Heart right ventricle (tissue), 16 donors: ENCODE measurements at regions not wholly inside any gene's neighbourhood (a gene's known extent, or its start where the extent isn't known, plus 50 kb on each side); places are given as distances from the start of the nearest gene placed in this dataset.

ENCODE experiments used
- ATAC-seq, 8 donors: fragments of 200-7000 bp; cut with Tn5 transposase; one replicate each; pipeline ENCODE4 v1.9.1; 2020; ENCODE audit warnings: mild to moderate bottlenecking in 8 of 8, moderate library complexity in 8 of 8, moderate number of reproducible peaks in 1 of 8
- DNase-seq, 2 donors: peaks; one replicate each; pipeline ENCODE4 v3.0.0-alpha.2; 2020
- H3K27ac ChIP-seq, 10 donors: fragments of 200-600 bp; sonication (generic) in 2 of 10; one replicate each; pipeline versions ENCODE4 v1.5.0 to v1.8.0; 2020 to 2022; ENCODE audit warnings: mild to moderate bottlenecking in 3 of 10
- H3K27me3 ChIP-seq, 7 donors: fragments of 200-600 bp; one replicate each; pipeline ENCODE4 v1.8.0; 2021 to 2022; ENCODE audit warnings: mild to moderate bottlenecking in 2 of 7
- H3K36me3 ChIP-seq, 9 donors: fragments of 200-600 bp; sonication (generic) in 1 of 9; one replicate each; pipeline versions ENCODE4 v1.5.0 to v1.8.0; 2020 to 2022; ENCODE audit warnings: mild to moderate bottlenecking in 2 of 9
- H3K4me1 ChIP-seq, 9 donors: fragments of 200-600 bp; sonication (generic) in 1 of 9; one replicate each; pipeline versions ENCODE4 v1.5.0 to v1.8.0; 2020 to 2022; ENCODE audit warnings: mild to moderate bottlenecking in 4 of 9
- H3K4me3 ChIP-seq, 10 donors: fragments of 200-600 bp; sonication (generic) in 2 of 10; one replicate each; pipeline versions ENCODE4 v1.5.0 to v1.8.0; 2020 to 2022; ENCODE audit warnings: mild to moderate bottlenecking in 7 of 10, moderate library complexity in 2 of 10
- H3K9me3 ChIP-seq, 11 donors: fragments of 200-600 bp in 10 of 11; sonication (generic) in 2 of 11; one replicate each; pipeline versions ENCODE4 v1.5.0 to v1.8.0; 2013 to 2022; ENCODE audit warnings: mild to moderate bottlenecking in 2 of 11, control low read depth in 1 of 11, moderate library complexity in 1 of 11
- WGBS, 2 donors: extraction: QIAGEN DNeasy Blood & Tissue Kit; methylation state at CpG; one replicate each; pipeline ENCODE4 v1.1.7; 2013; ENCODE audit warnings: inconsistent platforms in 1 of 2; 5-methylcytosine and 5-hydroxymethylcytosine counted together
- intact Hi-C, 10 donors: fragments of 100-400 bp; cut with DNase I; formaldehyde crosslinking; loops; one replicate each; pipeline versions ENCODE4 v1.11.1 to v1.14.2; 2022
- TF ChIP-seq, protein P1 (sequence below), 9 donors: fragments of 200-600 bp; sonication (generic) in 2 of 9; IDR thresholded peaks; one replicate each; pipeline versions ENCODE4 v1.5.0 to v1.8.0; 2021 to 2022; ENCODE audit warnings: antibody characterized with exemption in 9 of 9, mild to moderate bottlenecking in 5 of 9, moderate library complexity in 1 of 9
- donor health status: Arrhythmogenic right ventricular cardiomyopathy.
- donor health status: ischemic (EF 13 %, LVEDD 7.1; RV severe dilation, severe dysfunction).
- donor health status: healthy with polysubstance abuse.
- donor health status: DM: no; HTN: yes; CAD: no.
- donor health status: DM: no; HTN: no; CAD: no.
- donor health status: ischemic (EF 25% LVEDD 6.9; RV normal size, moderate dysfunction).
- donor health status: ischemic (EF 25% LVEDD 5.7; RV mildly dilated, moderate dysfunction).
- donor health status: healthy.
- donor health status: DM: yes; HTN: yes; CAD: no.
- donor health status: Ischemic cardiomyopathy.
- donor health status: ischemic (EF 35%, LVEDD 5.7; RV mildly dilated, moderate dysfunction).
- donor health status: nonischemic (EF 11% LVEDD 7.7; RV severe dilation, severe dysfunction).
- donor health status: DM: yes; HTN: yes; CAD: no.
- donor health status: PGD.
- donor health status: ischemic (EF 29% LVEDD 5.4; RV normal size, mild dysfunction).
- donor health status: nonischemic (EF 23%, LVEDD 6.1; RV moderate dilation, normal function).

DNA sequence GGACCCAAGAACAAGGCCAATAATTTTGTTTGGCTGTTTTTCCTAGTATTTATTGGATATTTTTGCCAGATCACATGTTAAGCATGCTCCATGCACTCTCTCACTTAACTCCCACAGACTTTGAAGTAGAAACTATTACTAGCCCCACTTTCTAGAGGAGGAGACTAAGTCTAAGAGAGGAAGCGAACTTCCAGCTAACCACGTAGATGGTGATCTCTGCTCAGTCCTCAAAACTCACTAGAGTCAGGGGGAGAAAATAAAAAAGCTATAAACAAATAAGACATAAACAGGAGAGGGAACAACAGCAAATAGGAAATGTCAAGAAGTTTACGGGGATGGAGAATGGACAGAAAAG lies 481.0 kb upstream of the PROK2 start:
- intact Hi-C loops, result loop anchor here in 9 of 10 donors (5.0 to 10.0 kb wide), 3 partner anchors 311 to 546 kb away; no protein-coding TSS in a partner anchor
- Histone ChIP-seq H3K9me3 (no peaks in the 10 kb centered on the region), H3K27ac (no peak overlapping the region), H3K36me3 (no peaks in the 10 kb centered on the region), H3K27me3 (no peaks in the 10 kb centered on the region), H3K4me1 (peaks cover 9 to 23% (median 21%) of the 10 kb centered on the region in 9 donors), H3K4me3 (no peak overlapping the region)
- 89 to 93% methylated on average over 3 of the region's 3 CpGs for WGBS, 2 donors
- no peak for DNase-seq
- TF ChIP-seq, protein P1, sequence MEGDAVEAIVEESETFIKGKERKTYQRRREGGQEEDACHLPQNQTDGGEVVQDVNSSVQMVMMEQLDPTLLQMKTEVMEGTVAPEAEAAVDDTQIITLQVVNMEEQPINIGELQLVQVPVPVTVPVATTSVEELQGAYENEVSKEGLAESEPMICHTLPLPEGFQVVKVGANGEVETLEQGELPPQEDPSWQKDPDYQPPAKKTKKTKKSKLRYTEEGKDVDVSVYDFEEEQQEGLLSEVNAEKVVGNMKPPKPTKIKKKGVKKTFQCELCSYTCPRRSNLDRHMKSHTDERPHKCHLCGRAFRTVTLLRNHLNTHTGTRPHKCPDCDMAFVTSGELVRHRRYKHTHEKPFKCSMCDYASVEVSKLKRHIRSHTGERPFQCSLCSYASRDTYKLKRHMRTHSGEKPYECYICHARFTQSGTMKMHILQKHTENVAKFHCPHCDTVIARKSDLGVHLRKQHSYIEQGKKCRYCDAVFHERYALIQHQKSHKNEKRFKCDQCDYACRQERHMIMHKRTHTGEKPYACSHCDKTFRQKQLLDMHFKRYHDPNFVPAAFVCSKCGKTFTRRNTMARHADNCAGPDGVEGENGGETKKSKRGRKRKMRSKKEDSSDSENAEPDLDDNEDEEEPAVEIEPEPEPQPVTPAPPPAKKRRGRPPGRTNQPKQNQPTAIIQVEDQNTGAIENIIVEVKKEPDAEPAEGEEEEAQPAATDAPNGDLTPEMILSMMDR (IDR thresholded peaks at IDR 0.05), result no peak
- no peak for ATAC-seq

GRCh38 chr3:72265256-72266015 lies 480.5 kb upstream of the PROK2 start:
- no peaks in the 10 kb centered on the region for H3K36me3 ChIP-seq
- DNase-seq, result no peak
- no peak for ATAC-seq
- no peaks in the 10 kb centered on the region for H3K27me3 ChIP-seq
- TF ChIP-seq, protein P1 (IDR thresholded peaks at IDR 0.05), result peak in 7 of 9 donors; percentile 25 to 49 (median 46)
- WGBS, 2 donors, result 82 to 84% methylated on average over 9 of the region's 9 CpGs
- no peak overlapping the region for H3K4me3 ChIP-seq
- no peaks in the 10 kb centered on the region for H3K9me3 ChIP-seq
- peaks cover 3 to 18% (median 15%) of the 10 kb centered on the region in 9 donors for H3K4me1 ChIP-seq
- intact Hi-C loops, result loop anchor here in 9 of 10 donors (5.0 to 10.0 kb wide), 3 partner anchors 311 to 547 kb away; no protein-coding TSS in a partner anchor
- no peak overlapping the region for H3K27ac ChIP-seq

GRCh38 chr3:72263223-72263990 lies 478.5 kb upstream of the PROK2 start:
- Histone ChIP-seq H3K36me3 (no peaks in the 10 kb centered on the region), H3K9me3 (no peaks in the 10 kb centered on the region), H3K27me3 (no peaks in the 10 kb centered on the region), H3K4me3 (no peak overlapping the region), H3K4me1 (peaks cover 0 to 9% (median 7%) of the 10 kb centered on the region in 9 donors), H3K27ac (no peak overlapping the region)
- no peak for ATAC-seq
- no peak for DNase-seq
- WGBS, 2 donors, result 91 to 92% methylated on average over 4 of the region's 4 CpGs
- intact Hi-C loops, result loop anchor here in 9 of 10 donors (5.0 to 10.0 kb wide), 5 partner anchors 306 to 559 kb away; no protein-coding TSS in a partner anchor
- TF ChIP-seq, protein P1 (IDR thresholded peaks at IDR 0.05), result no peak

- Histone ChIP-seq H3K9me3 (no peaks in the 10 kb centered on the region), H3K36me3 (no peaks in the 10 kb centered on the region), H3K4me1 (peaks cover 0 to 13% (median 9%) of the 10 kb centered on the region in 9 donors), H3K27ac (no peak overlapping the region), H3K4me3 (no peak overlapping the region), H3K27me3 (no peaks in the 10 kb centered on the region)
- ATAC-seq (no peak), DNase-seq (no peak)
- intact Hi-C loops, result loop anchor here in 9 of 10 donors (5.0 to 10.0 kb wide), 5 partner anchors 305 to 560 kb away; no protein-coding TSS in a partner anchor
- WGBS, 2 donors, result 55 to 56% methylated on average over 3 of the region's 3 CpGs
- TF ChIP-seq, protein P1 (IDR thresholded peaks at IDR 0.05), result no peak
Measured at GRCh38 chr3:72262736-72263135, 477.8 kb upstream of the PROK2 start.
